ENCODE measurements at regions not wholly inside any gene's neighbourhood (a gene's known extent, or its start where the extent isn't known, plus 50 kb on each side); places are given as distances from the start of the nearest gene placed in this dataset.
"Not testable (repeated sequence)": the region's sequence is repeated elsewhere in the genome, so short reads cannot be mapped to it uniquely, and the experiment has no call there.

GRCh38 chr10:65219444-65219843 is 1698.2 kb downstream of the REEP3 start:
- no peak for DNase-seq (ENCODE audit: low read depth)
- no peak overlapping the region for H3K4me3 ChIP-seq (ENCODE audit: low read depth, low read length)
- TF ChIP-seq CTCF (IDR thresholded peaks at IDR 0.05; ENCODE audit: insufficient read depth, low read depth, low read length): no peak

- TF ChIP-seq CTCF (IDR thresholded peaks at IDR 0.05; ENCODE audit: insufficient read depth, low read depth, low read length): no peak
- DNase-seq (ENCODE audit: low read depth): no peak
- no peak overlapping the region for H3K4me3 ChIP-seq (ENCODE audit: low read depth, low read length)
These were observed 1694.7 kb upstream of the LRRTM3 start for GRCh38 chr10:65231148-65231547.

GRCh38 chr10:65234261-65234660 is 1691.6 kb upstream of the LRRTM3 start:
- no peak for TF ChIP-seq CTCF (IDR thresholded peaks at IDR 0.05; ENCODE audit: insufficient read depth, low read depth, low read length)
- no peak overlapping the region for H3K4me3 ChIP-seq (ENCODE audit: low read depth, low read length)
- DNase-seq (ENCODE audit: low read depth): peak; percentile 77

GRCh38 chr10:65235266-65235665 is 1690.6 kb upstream of the LRRTM3 start:
- no peak overlapping the region for H3K4me3 ChIP-seq (ENCODE audit: low read depth, low read length)
- TF ChIP-seq CTCF (IDR thresholded peaks at IDR 0.05; ENCODE audit: insufficient read depth, low read depth, low read length): no peak
- DNase-seq (ENCODE audit: low read depth): peak; percentile 5

- TF ChIP-seq CTCF (IDR thresholded peaks at IDR 0.05; ENCODE audit: insufficient read depth, low read depth, low read length): no peak
- H3K4me3 ChIP-seq (ENCODE audit: low read depth, low read length): no peak overlapping the region
These were observed 1690.0 kb upstream of the LRRTM3 start for GRCh38 chr10:65235846-65236245.

GRCh38 chr10:65265451-65265954 is 1660.3 kb upstream of the LRRTM3 start:
- TF ChIP-seq CTCF (IDR thresholded peaks at IDR 0.05; ENCODE audit: insufficient read depth, low read depth, low read length): no peak
- no peak overlapping the region for H3K4me3 ChIP-seq (ENCODE audit: low read depth, low read length)
- DNase-seq (ENCODE audit: low read depth): peak; percentile 23

More at GRCh38 chr10:65235846-65236245, 1690.0 kb upstream of the LRRTM3 start:
- DNase-seq (ENCODE audit: low read depth): no peak

GRCh38 chr10:65269551-65269950 is 1656.3 kb upstream of the LRRTM3 start:
- not testable (repeated sequence) for H3K4me3 ChIP-seq (ENCODE audit: low read depth, low read length); DNase-seq (ENCODE audit: low read depth)
